GM19193 (cell line): ENCODE measurements at regions not wholly inside any gene's neighbourhood (a gene's known extent, or its start where the extent isn't known, plus 50 kb on each side); places are given as distances from the start of the nearest gene placed in this dataset.

Experiments
- POLR2A ChIP-seq: IDR thresholded peaks from 4 replicates; pipeline ENCODE4 v1.6.1; 2011; ENCODE audit not compliant: insufficient read depth, insufficient read length; ENCODE audit errors: extremely low read depth

DNA sequence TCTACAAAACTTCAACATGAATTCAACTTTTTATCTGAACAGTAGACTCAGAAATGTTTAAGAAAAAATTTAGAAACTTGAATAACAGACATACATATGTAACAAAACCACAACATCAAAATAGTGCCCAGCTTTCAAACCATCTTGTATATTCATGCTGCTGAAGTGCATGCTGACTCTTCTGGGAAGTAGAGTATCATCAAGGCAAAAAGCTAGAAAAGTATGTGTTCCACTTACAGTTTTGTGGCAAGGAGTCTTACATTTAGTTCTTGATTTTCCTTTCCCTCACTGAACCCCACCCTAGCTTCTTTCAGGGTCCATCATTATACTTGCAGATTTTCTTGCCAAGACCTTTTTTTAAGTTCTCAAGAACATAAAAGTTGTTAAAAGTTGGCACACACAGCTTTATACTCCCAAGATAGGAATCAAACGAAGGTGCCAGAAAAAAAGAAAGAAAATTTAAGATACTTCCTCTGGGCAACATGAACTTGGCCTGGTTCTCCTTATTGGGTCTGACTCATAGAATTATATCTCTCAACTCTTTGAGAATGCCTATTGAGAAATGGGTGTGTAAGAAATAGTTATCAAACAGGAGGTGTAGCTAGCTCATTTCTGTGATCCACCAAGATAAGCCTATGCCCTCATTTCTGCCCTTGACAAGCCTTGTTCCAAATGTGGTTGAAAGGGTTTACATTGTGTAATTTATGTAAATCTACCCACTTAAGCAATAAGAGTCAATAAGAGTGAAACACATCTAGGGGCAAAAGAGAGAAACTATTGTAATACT is 667.6 kb upstream of the ACVR2A start:
- TF ChIP-seq POLR2A = no peak

DNA sequence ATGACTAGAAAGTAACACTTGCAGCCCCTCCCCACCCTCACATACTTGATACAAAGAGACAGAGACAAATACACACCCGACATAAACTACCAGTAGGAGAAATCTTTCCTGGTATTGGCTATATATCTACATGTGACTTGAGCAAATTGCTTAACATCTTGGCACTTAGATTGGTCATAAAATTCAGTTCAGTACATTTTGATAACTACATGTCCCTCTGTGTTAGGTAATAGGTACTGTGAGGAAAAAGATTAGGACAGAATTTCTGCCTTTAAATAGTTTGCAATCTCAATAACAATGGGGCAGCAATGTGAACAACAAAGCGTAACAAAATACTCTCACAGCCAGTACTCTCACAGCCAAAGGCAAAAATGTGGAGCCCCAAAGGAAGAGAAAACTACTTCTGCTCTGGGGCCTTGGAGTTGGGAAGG is 670.0 kb upstream of the ACVR2A start:
- TF ChIP-seq POLR2A = no peak

DNA sequence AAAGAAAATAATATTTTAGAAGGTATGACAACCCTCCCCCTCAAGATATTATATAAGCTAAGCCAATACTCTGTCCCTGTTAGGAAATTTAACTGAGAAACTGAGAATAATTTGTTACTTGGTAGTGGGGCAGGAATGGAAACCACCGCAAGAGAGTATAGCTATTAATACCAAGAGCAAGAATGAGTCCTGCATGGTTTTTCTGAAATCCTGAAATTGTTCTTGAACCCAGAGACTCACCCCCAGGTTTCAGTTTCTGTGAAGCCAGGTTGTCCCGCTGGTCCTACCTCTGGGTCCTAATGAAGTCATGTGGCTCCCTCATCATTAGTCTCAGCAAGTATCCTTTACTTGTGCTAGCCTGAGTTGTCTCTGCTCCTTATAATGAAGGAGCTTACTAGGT is 671.0 kb upstream of the ACVR2A start:
- no peak for TF ChIP-seq POLR2A

- no peak for TF ChIP-seq POLR2A
Measured at GRCh38 chr2:147173189-147173581, 671.6 kb upstream of the ACVR2A start.

GRCh38 chr2:147172493-147173188 is 672.2 kb upstream of the ACVR2A start:
- no peak for TF ChIP-seq POLR2A

GRCh38 chr2:147171941-147172340 is 672.9 kb upstream of the ACVR2A start:
- TF ChIP-seq POLR2A = no peak

- TF ChIP-seq POLR2A = no peak
Measured at GRCh38 chr2:147170932-147171331, 673.9 kb upstream of the ACVR2A start.

DNA sequence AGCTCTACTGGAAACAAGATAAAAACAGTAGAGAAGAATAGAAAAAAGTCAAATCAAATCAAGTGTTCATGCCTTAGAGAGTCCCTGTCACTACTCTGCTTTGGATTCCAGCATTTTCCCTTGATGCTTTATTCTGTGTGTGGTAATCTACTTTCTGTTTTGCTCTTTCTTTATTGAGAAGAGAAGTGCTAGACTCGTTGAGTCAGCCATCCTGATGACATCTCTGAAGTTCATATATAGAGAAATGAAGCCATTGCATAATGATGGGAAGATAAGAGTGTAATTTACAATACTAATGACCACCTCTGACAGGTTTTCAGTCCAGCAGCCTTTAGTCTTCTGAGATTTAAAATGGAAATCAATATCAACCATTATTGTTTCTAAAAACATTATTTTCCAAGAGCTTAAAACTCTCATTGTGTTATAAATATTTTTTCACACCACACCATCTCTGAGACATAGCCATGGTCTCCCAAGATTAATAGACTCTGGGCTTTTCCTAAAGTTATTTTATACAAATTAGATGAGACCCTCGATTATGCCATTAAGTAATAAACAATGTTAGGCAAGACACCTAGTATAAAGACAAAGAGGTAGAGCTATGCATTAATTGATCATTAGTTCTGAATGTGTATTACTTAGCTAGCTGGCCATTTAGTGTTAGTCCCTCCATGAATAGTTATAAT is 679.0 kb upstream of the ACVR2A start:
- no peak for TF ChIP-seq POLR2A

DNA sequence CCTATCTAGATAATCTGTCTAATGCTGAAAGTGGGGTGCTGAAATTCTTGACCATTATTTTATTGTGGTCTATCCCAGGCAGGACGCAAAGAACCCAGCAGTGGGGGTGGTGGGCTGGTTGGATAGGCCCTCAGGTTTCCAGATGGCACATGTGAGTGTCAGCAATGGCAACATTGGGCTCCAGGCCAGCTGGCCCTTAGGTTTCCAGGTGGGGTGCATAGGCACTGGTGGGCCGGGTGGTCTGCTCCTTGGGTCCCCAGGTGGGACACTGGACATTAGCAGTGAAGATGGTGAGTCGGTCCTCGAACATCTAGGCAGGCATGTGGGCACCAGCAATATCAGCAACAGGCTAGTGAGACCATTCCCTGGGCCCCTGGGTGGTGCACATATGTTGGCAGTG is 680.3 kb upstream of the ACVR2A start:
- TF ChIP-seq POLR2A = no peak

- no peak for TF ChIP-seq POLR2A
Measured at GRCh38 chr2:147161746-147162145, 683.1 kb upstream of the ACVR2A start.

- TF ChIP-seq POLR2A = no peak
Measured at GRCh38 chr2:147156970-147157369, 687.9 kb upstream of the ACVR2A start.

DNA sequence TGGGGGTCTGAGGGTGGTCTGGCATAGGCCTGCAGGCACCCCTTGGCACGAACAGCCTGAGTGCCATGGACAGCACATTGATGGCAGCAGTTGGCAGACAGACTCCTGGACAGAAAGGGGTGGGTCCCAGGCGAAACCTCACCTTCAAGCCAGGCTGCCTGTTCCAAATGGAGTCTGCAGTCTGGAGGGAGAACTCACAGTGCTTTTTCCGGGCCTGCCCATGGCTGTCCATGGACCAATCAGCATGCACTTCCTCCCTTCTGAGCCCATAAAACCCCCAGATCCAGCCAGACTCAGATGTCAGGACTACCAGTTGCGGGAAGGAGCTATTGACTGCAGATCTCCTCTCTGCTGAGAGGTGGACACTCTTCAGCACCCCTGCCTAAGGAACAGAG is 694.6 kb upstream of the ACVR2A start:
- no peak for TF ChIP-seq POLR2A

- TF ChIP-seq POLR2A = no peak
Measured at GRCh38 chr2:147149575-147150240, 695.1 kb upstream of the ACVR2A start.

DNA sequence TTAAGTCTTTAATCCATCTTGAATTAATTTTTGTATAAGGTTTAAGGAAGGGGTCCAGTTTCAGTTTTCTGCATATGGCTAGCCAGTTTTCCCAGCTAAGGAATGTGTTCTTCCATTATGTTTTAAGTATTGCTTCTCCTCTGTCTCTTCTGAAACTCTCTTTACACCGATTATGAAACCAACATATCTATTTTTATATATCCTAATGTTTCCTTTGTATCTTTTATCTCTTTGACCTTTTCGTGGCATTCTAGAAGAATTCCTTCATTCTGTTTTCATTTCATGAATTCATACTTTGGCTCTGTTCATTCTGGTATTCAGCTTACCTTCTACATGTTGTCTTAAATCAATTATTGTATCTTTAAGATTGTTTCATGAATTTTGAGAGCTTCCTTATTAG is 697.0 kb upstream of the ACVR2A start:
- no peak for TF ChIP-seq POLR2A

GRCh38 chr2:147141930-147142329 is 702.9 kb upstream of the ACVR2A start:
- no peak for TF ChIP-seq POLR2A
